Kasumi-1 (cell line): ENCODE measurements at regions not wholly inside any gene's neighbourhood (a gene's known extent, or its start where the extent isn't known, plus 50 kb on each side); places are given as distances from the start of the nearest gene placed in this dataset.

Source experiments
- DNase-seq, 2 experiments: peaks; one replicate each; lab custom pipeline; 2025; lab: John Stamatoyannopoulos, UW

GRCh38 chr2:64221935-64222334 is 77.7 kb upstream of the PELI1 start:
- no peak for DNase-seq

GRCh38 chr2:64222351-64222750 is 78.1 kb upstream of the PELI1 start:
- no peak for DNase-seq

DNA sequence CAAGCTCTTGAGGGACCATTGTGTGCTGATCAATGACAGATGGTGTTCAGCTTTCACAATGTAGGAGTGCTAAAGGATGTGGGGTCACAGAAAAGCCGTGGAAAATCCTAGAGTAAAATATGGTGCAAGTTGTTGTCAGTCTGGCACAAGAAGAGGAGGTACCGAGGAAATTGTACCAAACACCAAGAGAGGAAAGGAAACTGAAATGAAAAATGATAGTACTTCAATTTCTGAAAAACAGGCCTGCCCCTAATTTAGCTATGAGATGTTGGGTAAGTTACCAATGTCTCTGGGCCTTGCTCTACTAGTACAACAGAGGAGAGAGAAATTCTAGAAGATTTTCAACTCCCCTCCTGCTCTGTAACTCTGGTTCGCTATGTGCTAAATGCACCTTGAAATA is 78.8 kb upstream of the PELI1 start:
- no peak for DNase-seq

GRCh38 chr2:64225491-64225890 is 81.3 kb upstream of the PELI1 start:
- DNase-seq: no peak

GRCh38 chr2:64226611-64227010 is 82.4 kb upstream of the PELI1 start:
- DNase-seq: no peak

- no peak for DNase-seq
Measured at GRCh38 chr2:64227603-64228125, 83.4 kb upstream of the PELI1 start.

DNA sequence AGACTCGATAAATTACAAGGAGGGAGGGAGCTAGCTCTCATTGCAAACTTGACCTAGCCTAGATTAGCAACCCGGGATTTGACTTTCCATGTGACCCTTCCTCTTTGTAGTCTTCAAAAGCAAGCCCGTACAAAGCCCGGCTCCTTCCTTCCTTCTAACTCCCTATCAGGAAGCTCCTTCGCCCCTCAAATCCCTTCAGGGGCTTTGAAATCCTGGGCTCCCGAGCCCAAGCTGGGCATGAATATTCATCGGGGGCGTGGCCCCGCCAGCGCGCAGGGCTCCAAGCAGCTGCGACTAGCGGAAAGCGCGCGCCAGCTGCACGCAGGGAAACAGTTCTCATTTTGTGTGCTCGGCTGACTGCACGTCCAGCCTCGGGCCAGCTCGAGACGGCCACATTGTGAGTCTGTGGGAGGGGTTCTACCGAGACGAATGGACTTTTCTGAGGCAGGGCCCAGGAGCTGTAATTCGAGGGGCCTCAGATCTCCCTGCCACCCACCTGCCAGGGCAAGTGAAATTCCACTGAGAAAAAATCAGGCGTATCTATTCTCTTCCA is 84.0 kb upstream of the PELI1 start:
- DNase-seq: peak; percentile 63 to 75

DNA sequence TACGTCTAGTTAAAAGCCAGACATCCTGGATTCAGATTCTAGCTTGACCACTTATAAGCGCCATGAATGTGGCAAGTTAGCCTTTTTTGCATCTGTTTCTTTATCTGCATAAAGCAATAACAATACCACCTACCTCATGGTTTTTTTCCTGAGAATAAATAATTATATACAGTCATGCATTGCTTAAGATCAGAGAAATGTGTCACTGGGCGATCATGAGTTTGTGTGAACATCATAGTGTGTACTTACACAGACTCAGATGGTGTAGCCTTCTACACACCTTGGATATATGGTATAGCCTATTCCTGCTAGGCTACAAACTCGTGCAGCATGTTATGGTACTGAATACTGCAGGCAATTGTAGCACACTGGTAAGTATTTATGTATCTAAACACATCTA is 84.7 kb upstream of the PELI1 start:
- no peak for DNase-seq

- DNase-seq: no peak
Measured at GRCh38 chr2:64230540-64230939, 86.3 kb upstream of the PELI1 start.

GRCh38 chr2:64232266-64232665 is 88.0 kb upstream of the PELI1 start:
- no peak for DNase-seq

DNA sequence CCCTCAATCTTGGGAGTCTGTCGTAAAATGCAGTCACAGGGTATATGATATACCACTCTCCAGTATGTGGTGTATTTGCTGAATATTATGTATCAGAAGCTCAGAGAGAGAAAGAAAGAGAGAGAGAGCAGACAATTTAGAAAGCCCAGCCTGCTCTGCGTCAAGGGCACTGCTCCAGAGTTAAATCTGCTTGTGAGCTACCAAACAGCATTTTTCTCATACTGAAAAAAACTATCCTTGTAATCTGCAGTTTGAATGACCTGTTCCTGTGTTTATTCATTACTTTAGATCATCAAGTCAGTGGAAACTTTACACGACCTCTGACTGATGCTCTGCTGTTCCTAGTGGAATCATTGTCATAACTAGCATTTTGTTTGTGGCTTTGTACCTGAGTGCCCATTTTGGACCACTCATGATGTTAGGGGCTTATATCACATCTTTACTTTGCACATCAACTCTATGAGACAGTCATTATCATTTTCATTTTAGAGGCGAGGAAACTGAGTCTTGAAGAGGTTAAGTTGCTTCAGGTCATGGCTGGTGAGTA is 89.2 kb upstream of the PELI1 start:
- DNase-seq: no peak

DNA sequence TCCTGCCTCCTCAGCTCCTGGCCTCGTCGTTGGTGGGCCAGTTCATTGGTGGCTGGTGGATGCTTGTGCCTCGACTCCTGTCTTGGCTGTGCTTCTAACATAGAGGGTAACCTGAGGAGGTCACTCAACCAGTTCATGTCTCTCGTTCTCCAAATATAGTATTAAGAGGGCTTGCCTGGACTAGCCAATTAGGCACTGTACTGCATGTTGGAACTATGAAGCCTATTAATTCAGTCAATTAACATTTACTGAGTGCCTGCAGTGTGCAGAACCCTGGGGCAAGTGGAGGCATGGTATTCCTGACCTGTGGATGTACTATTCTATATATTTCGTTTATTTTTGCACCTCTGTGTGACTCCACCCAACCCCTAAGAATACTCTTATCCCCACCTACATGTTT is 89.9 kb upstream of the PELI1 start:
- no peak for DNase-seq

DNA sequence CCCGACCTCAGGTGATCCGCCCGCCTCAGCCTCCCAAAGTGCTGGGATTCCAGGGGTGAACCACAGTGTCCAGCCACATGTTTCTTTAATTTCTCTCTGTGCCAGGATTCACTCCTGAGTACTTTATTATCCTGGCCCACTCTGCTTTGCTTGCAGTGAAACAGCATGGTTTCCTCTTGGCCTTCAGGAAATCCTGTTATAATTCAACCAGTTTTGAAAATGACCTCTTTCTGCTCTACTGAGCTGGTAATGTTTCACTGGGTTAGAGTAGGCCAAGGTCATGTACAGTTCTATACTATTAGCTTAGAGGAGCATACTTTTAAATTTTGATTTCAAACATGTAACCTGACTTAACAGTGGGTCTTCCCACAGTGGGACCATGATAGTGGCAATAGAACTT is 90.6 kb upstream of the PELI1 start:
- DNase-seq: no peak

DNA sequence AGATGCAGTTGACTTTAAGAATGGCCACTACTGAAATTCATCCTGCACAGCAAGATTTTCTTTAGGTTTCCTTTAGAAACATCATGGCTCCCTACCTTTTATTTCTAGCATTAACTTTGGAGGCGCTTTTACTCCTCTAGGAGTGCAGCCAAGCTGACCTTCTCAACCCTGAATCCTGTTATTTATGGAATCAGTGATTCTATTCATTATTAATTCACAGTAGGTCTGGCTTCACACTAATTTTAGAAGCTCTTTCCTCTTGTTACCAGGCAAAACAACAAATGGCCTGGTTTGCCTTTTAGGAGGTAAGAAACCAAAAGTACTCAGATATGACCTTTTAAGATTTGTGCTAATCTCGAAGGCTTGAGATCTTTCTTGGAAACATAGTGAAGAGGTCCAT is 93.0 kb upstream of the PELI1 start:
- DNase-seq: no peak

DNA sequence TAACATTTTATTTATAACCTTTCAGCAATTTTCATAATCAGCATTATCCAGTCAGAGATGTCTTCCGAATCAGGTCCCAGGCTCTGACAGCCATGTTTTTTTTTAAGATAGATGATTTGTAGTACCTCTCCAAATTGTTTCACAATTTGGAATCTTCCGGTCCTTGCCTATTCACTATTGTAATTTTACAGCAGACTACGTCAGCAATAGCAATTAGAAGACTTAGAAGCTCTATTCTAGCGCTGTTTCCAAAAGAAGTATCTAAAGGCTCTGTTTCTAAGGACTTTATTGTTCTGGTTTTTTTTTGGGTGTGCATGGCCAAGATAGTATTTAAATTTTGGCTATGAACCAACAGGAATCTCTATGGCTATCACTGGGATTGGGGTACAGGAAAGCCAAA is 94.6 kb upstream of the PELI1 start:
- DNase-seq: no peak

GRCh38 chr2:64243081-64244036 is 99.1 kb upstream of the PELI1 start:
- DNase-seq: no peak

GRCh38 chr2:64244037-64244416 is 99.8 kb upstream of the PELI1 start:
- DNase-seq: no peak

DNA sequence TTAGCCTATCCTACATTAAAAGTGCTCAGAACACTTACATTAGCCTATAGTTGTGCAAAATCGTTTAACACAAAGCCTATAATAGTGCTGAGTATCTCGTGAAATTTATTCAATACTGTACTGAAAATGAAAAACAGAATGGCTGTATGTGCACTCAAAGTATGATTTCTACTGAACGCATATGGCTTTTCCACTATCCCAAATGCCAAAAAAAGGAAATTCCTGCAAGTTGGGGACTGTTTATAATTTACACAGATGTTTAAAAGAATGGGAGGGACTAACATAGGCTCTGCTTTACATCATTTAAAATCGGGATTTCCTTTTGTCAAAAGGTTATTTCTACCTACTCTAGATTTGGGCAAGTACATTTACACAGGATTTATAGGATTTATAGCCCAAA is 101.4 kb upstream of the PELI1 start:
- no peak for DNase-seq

DNA sequence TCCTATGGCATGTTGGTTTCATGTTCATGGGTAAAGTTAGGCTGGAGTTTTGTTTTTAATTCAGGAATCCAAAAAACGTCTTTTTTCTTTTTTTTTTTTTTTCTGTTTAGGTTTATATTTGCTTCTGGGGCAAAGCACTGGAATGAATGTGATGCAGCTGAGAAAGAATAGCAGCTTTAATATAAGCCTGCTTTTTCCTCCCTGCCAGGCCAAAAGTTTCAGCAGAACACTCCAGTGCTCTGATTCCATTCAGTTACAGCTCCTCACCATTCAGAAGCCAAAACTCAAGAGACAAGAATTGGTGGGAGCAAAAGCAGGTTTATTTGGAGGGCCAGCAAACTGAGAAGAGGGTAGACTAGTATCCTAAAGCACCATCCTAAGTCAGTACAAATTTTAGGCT is 102.7 kb upstream of the PELI1 start:
- DNase-seq: no peak

- no peak for DNase-seq
Measured at GRCh38 chr2:64249426-64249825, 105.2 kb upstream of the PELI1 start.

DNA sequence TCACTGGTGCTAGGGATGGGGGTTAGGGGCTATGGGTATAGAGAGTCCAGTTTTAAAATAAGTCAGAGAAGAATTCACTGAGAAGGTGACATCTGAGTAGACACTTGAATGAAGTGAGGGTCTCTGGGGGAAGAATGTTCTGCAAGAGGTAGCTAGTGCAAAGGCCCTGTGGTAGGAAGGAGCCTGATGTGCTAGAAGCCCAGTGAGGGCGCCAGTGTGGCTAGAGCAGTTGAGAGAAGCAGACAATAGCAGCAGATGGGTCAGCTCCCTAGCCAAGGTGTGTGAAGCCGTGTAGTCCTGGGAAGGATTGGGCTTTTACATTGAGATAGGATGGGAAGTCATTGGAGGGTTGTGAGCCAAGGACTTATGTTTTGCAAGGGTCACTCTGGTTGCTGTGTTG is 105.8 kb upstream of the PELI1 start:
- DNase-seq: no peak

GRCh38 chr2:64250751-64251423 is 106.7 kb upstream of the PELI1 start:
- DNase-seq: no peak
